Stimulated activated CD4-positive, alpha-beta T cell treated with anti-CD3 and anti-CD28 coated beads, Interleukin-4, amount 100 ng/mL, for 1 hour (primary cell): ENCODE measurements at regions not wholly inside any gene's neighbourhood (a gene's known extent, or its start where the extent isn't known, plus 50 kb on each side); places are given as distances from the start of the nearest gene placed in this dataset.

Experiments used
- DNase-seq: peaks from one replicate; pipeline ENCODE4 v3.0.0-alpha.2; 2020

- no peak for DNase-seq
Observed at GRCh38 chr5:4866817-4867216, 273.3 kb upstream of the ADAMTS16 start.

- peak; percentile 39 for DNase-seq
Observed at GRCh38 chr5:4868140-4868735, 271.9 kb upstream of the ADAMTS16 start.

DNA sequence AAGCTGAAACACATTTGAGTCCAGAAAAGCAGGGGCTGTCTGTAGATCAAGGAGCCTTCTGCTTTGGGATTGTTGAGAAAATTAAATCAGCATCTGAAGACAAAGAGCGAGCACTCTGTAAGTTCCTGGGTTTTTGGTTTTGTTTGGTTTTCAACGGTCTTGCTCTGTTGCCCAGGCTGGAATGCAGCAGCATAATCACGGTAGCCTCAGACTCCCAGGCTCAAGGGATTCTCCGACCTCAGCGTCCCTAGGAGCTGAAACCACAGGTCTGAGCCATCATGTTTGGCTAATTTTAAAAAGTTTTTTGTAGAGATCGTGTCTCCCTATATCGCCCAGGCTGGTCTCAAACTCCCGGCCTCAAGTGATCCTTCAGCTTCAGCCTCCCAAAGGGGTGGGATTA, 266.5 kb upstream of the ADAMTS16 start:
- no peak for DNase-seq

GRCh38 chr5:4874097-4874496, 266.0 kb upstream of the ADAMTS16 start:
- DNase-seq = no peak

- DNase-seq = no peak
Observed at GRCh38 chr5:4875942-4876341, 264.2 kb upstream of the ADAMTS16 start.

DNA sequence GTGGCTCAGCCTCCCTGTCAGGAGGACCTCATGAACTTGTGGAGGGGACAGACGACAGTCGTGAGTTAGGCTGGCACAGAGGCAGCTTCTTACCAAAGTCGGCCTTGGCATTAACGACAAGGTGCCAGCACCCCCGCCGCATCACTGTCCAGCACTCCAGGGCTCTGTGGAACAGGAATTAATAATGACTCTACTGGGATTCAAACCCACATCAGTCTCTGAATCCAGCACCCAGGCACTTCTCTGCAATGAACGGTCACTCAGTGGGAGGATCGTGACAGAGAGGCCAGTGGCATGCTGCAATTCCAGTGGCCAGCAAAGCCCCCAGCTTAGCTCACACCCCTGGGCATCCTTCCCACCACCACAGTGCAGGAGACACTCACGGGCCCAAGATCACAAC, 263.3 kb upstream of the ADAMTS16 start:
- DNase-seq = no peak

- no peak for DNase-seq
Observed at GRCh38 chr5:4877579-4877978, 262.6 kb upstream of the ADAMTS16 start.

GRCh38 chr5:4879075-4879474, 261.1 kb upstream of the ADAMTS16 start:
- no peak for DNase-seq

- peak; percentile 41 for DNase-seq
Observed at GRCh38 chr5:4879693-4880303, 260.3 kb upstream of the ADAMTS16 start.

DNA sequence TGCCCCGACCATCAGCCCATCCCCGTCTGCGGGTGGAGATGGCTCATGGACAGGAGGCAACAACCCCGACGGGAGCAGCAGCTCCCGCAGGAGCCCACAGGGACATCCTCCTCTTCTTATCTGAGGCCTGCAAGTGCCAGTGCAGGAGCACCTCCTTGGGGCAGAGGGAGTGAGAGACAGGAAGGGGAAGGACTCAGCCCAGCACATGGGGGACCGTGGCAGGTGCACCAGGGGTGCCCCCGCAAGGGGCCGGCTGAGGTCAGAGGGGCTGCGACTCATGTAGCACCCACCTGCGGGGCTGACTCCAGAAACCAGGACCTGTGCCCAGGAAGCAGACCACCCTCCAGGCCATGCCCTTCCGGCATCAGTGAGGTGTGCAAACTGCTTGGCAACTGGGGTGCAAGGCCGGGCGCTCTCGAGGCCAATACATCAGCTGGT, 259.8 kb upstream of the ADAMTS16 start:
- DNase-seq = no peak

DNA sequence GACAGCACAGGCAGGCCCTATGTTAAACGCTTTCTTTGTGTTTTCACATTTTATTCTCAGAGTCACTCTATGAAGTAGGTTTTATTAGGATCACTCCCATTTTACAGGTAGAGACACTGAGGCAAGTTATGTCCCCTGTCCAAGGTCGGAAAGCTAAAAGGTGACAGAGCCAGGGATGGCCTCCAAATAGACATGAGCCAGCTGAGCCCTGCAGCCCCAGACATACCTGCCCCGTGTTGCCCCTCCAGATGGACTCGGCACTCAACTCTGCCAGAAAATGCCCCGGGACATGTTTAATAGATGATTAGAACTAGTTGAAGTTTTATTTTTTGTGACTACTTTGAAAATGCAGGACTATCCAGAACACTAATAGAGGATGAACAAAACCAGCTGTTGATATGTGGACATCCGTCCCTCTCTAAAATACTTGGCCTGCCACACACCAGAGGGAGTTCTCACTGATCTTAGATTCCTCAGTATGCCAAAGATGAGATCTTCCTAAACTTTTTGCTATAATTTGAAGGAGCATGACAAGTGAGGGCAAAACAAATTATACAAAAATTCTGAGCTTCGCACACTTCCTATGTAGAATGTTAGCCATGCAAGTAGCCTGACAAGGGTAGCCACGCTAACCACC, 258.6 kb upstream of the ADAMTS16 start:
- DNase-seq = no peak

DNA sequence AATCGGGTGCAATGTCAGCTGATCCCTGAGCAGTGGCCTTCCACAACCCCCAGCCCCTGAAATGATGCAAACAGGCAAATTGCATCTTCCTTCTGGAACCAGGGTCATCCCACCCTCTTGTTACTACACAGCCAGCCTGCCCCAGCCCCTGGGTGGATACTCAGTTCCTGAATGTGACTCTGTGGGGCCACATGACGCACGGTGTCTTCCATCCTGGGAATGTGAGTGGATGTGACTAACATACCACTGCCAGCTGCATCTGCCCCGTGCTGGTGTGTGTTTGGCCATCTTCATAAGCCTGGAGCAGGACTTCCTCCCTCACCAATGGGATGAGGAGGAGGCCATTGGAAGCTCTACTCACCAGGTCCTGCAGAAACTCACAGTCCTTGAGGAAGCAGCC, 257.9 kb upstream of the ADAMTS16 start:
- DNase-seq = no peak

DNA sequence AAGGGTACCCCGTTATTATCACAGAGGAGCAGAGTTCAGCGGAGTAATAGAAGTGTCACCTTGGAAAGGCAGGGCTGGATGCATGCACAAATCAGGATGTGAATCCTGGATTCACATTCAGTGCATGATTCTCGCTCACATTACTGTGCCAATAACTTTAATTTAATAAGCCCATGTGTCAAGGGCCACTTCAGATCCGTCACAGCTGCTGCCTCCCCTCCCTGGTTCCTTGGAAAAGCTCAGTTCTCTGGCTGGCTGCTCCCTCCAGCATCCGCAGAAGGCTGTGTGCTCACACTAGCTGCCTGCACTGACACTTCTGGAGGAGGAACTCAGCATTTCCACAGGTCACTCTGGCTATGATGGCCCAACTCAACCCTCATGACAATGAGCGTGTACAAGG, 256.8 kb upstream of the ADAMTS16 start:
- DNase-seq = no peak

DNA sequence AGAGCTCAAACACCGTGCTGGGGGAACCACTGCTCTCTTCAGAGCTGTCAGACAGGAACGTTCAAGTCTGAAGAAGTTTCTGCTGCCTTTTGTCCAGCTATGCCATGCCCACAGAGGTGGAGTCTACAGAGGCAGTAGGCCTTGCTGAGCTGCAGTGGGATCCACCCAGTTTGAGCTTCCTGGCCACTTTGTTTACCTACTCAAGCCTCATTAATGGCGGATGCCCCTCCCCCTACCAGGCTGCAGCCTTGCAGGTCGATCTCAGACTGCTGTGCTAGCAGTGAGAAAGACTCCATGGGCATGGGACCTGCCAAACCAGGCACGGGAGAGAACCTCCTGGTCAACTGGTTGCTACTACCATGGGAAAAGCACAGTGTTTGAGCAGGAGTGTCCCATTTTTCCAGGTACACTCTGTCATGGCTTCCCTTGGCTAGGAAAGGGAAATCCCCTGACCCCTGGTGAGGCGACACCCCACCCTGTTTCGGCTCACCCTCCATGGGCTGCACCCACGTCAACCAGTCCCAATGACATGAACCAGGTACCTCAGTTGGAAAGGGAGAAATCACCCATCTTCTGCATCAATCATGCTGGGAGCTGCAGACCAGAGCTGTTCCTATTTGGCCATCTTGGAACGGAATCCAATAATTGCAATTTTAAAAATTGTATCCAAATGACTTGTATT, 246.9 kb upstream of the ADAMTS16 start:
- no peak for DNase-seq

DNA sequence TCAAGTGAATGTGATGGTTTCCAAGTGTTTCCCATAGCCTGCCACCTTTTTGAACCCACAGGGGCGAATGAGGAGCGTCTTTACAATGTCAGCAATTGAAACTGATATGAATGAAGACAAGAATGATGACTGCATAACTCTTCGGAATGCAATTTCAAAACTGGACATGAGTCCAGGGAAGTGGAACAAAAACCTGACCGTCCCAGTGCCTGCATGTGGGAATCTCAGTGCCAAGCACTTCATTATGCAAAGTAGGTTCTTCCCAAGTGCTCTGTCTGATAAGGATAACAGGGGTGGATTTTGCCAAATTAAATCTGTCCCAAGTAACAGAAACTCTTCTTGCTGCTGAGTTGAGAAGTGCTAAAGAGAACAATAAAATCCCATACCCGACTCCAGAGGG, 243.8 kb upstream of the ADAMTS16 start:
- no peak for DNase-seq

DNA sequence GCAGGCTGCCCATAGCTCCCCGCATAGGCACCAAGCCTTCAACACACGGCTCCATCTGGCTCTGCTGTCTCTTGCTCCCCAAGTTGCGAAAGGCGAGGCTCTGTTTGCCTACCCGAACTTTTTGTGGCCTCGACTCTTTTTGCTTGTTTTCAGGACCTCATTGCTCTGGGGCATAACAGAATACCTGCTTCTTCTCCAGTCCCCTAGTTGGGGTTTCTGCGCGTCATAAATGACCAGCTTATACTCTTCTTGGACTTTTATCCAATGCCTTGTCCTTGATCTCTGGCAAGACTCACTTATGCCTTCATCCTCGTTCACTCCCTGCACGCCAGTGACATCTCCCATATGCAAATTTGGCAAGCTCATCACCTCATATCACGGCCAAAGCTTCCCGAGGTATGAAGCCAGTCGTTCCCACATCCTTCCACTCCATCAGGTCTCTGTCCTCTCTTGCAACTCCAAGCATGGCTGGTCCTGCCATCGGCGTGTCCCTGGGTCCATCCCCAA, 238.8 kb upstream of the ADAMTS16 start:
- no peak for DNase-seq

DNA sequence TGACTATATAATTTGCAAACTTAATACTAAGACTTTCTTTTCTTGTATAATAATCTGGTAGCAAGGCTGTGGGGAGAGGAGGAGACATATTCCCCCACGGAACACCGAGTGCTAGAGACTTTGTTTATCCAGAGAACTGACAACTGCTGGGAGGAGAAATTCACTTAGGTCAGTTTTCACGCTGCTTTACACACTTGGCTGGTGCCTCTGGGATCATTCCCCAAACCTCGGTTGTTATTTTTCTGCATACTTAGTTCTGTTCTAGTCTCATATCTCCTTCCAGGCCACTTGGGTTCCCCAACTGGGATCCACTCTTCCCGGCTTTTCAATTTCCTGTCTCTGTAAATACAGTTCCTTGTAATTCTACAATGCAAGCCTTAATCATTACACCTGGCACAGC, 238.2 kb upstream of the ADAMTS16 start:
- DNase-seq = no peak

DNA sequence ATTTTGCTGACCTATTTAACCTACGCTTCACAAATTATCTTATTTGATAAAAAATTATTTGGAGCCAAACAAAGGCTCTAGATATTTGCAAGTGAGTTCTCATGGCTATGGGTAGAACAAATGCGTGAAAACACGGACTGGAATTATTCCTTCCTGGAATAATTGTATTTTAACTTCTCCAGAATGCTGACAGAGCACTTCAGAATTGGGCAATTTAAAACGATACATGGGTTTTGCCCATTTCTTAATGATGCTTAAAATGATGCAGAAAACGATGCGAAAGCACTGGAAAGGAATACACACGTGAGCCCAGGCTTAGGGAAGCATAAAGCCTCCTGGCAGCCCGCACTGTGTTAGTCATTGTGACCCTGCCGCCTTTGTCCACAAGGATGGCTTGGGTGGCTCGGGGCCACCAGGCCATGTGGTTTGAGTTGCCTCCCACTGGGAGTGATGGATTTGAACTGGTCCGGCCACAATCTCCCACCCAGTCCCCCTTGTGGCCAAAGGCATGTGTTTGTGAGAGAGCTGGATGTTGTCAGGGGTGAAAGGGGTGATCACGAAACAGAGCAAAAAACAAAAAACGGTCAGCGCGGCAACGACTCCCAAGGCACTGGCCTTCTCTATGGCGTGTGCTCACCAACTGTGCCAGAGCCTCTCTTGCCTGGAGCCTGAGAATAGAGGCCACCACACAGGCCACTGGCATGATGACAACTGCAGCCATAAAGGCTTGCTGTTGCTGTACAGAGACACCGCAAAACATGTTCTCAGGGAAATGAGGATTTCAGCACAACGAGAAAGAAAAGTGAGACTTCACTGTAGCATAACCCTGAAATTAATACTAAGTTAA, 234.2 kb upstream of the ADAMTS16 start:
- no peak for DNase-seq

- DNase-seq = no peak
Observed at GRCh38 chr5:4906786-4907185, 233.3 kb upstream of the ADAMTS16 start.

DNA sequence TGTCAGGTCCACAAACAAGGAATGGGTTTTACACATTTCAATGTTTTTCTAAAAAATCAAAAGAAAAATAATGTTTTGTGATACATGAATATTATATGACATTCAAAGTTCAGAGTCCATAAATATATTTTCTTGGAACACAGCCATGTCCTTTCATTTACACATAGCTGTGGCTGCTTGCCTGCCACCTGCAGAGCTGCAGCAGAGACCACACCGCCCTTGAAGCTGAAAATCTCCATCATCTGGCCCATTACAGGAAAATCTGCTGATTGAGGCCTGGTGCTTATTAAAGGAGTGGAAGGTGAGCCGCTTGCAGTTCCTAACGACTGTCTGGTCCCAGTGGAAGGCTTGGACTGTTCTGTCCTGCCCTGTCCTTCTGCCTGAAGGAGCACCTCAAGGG, 232.6 kb upstream of the ADAMTS16 start:
- DNase-seq = no peak

- no peak for DNase-seq
Observed at GRCh38 chr5:4909086-4909485, 231.0 kb upstream of the ADAMTS16 start.

GRCh38 chr5:4911646-4912403, 228.3 kb upstream of the ADAMTS16 start:
- no peak for DNase-seq
